ENCODE measurements at regions not wholly inside any gene's neighbourhood (a gene's known extent, or its start where the extent isn't known, plus 50 kb on each side); places are given as distances from the start of the nearest gene placed in this dataset.

DNA sequence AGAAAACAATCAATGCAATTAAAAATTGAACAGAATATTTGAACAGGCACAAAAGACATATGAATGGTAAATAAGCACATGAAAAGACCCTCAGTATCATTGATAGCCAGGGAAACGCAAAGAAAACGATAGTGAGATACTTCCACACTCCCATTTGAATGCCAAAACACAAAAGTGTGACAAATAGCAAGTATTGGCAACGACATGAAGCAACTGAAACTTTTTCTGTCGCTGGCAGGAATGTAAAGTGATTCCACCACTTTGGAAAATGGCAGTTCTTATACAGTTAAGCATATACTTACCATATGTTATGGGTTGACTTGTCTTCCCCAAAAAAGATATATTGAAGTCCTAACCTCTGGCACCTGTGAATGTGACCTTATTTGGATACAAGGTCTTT is 62.9 kb upstream of the NAV2 start (continued):
- no peak for TF ChIP-seq MGA (IDR thresholded peaks at IDR 0.05)
- TF ChIP-seq SMARCB1 (IDR thresholded peaks at IDR 0.05; ENCODE audit: insufficient read length, low read depth): no peak
- no peak for TF ChIP-seq GTF2F1 (IDR thresholded peaks at IDR 0.05; ENCODE audit: low read depth, low read length)
- no peak for TF ChIP-seq TFE3 (CRISPR knock-in tag; IDR thresholded peaks at IDR 0.05)
